HUES48 (cell line): ENCODE measurements at regions not wholly inside any gene's neighbourhood (a gene's known extent, or its start where the extent isn't known, plus 50 kb on each side); places are given as distances from the start of the nearest gene placed in this dataset.

Source experiments
- H3K27ac ChIP-seq: one replicate; pipeline ENCODE4 v1.7.0; 2013; ENCODE audit warnings: low read depth, low read length, inconsistent platforms
- H3K27me3 ChIP-seq: 2 replicates; pipeline ENCODE4 v1.6.1; 2013; ENCODE audit warnings: mild to moderate bottlenecking, low read length; ENCODE audit not compliant: control insufficient read depth, insufficient read depth
- H3K36me3 ChIP-seq: 2 replicates; pipeline ENCODE4 v1.6.1; 2013; ENCODE audit warnings: low read length; ENCODE audit not compliant: control insufficient read depth, insufficient read depth
- H3K4me1 ChIP-seq: 2 replicates; pipeline ENCODE4 v1.6.1; 2013; ENCODE audit warnings: mild to moderate bottlenecking, low read length; ENCODE audit not compliant: control insufficient read depth, insufficient read depth
- H3K4me3 ChIP-seq: 2 replicates; pipeline ENCODE4 v1.5.1; 2013; ENCODE audit warnings: mild to moderate bottlenecking, low read depth, low read length
- H3K9ac ChIP-seq: 2 replicates; pipeline ENCODE4 v1.6.1; 2013; ENCODE audit warnings: mild to moderate bottlenecking, low read depth, low read length, moderate library complexity
- H3K9me3 ChIP-seq: 2 replicates; pipeline ENCODE4 v1.6.1; 2013; ENCODE audit warnings: low read length; ENCODE audit not compliant: control insufficient read depth, insufficient read depth

- peaks cover 60% of the 10 kb centered on the region for H3K4me1 ChIP-seq
- peak overlapping the region; percentile 64 for H3K9ac ChIP-seq
- H3K9me3 ChIP-seq = no peaks in the 10 kb centered on the region
- no peaks in the 10 kb centered on the region for H3K27me3 ChIP-seq
- H3K27ac ChIP-seq = peak overlapping the region; percentile 99
- H3K36me3 ChIP-seq = no peaks in the 10 kb centered on the region
- H3K4me3 ChIP-seq = peak overlapping the region; percentile 31
Measured at GRCh38 chr6:14784596-14785492, 461.0 kb upstream of the JARID2 start.

- H3K9ac ChIP-seq = 0 out of 2 replicates have a peak overlapping the region, but pooled peaks have one; percentile 2
- no peaks in the 10 kb centered on the region for H3K36me3 ChIP-seq
- H3K27me3 ChIP-seq = no peaks in the 10 kb centered on the region
- no peaks in the 10 kb centered on the region for H3K9me3 ChIP-seq
- peak overlapping the region; percentile 99 for H3K27ac ChIP-seq
- peaks cover 60% of the 10 kb centered on the region for H3K4me1 ChIP-seq
- peak overlapping the region; percentile 27; the same call in 1 of the 2 replicates for H3K4me3 ChIP-seq
Measured at GRCh38 chr6:14785493-14785790, 460.4 kb upstream of the JARID2 start.

GRCh38 chr6:14786008-14786407 is 459.9 kb upstream of the JARID2 start:
- Histone ChIP-seq H3K27ac (peak overlapping the region; percentile 99), H3K4me3 (no peak overlapping the region), H3K9ac (no peak overlapping the region)

GRCh38 chr6:14786455-14786854 is 459.4 kb upstream of the JARID2 start:
- Histone ChIP-seq H3K36me3 (no peaks in the 10 kb centered on the region), H3K9me3 (no peaks in the 10 kb centered on the region), H3K9ac (no peak overlapping the region), H3K27me3 (no peaks in the 10 kb centered on the region), H3K27ac (peak overlapping the region; percentile 99), H3K4me1 (peaks cover 60% of the 10 kb centered on the region), H3K4me3 (no peak overlapping the region)

More at GRCh38 chr6:14786008-14786407, 459.9 kb upstream of the JARID2 start:
- Histone ChIP-seq H3K4me1 (peaks cover 60% of the 10 kb centered on the region), H3K9me3 (no peaks in the 10 kb centered on the region), H3K27me3 (no peaks in the 10 kb centered on the region), H3K36me3 (no peaks in the 10 kb centered on the region)

GRCh38 chr6:14787250-14787649 is 458.6 kb upstream of the JARID2 start:
- peaks cover 60% of the 10 kb centered on the region for H3K4me1 ChIP-seq
- H3K27me3 ChIP-seq = no peaks in the 10 kb centered on the region

GRCh38 chr6:14787677-14788076 is 458.2 kb upstream of the JARID2 start:
- no peak overlapping the region for H3K9ac ChIP-seq
- H3K27ac ChIP-seq = no peak overlapping the region
- H3K9me3 ChIP-seq = no peaks in the 10 kb centered on the region
- H3K4me3 ChIP-seq = no peak overlapping the region
- H3K36me3 ChIP-seq = no peaks in the 10 kb centered on the region
- peaks cover 64% of the 10 kb centered on the region for H3K4me1 ChIP-seq
- no peaks in the 10 kb centered on the region for H3K27me3 ChIP-seq

More at GRCh38 chr6:14787250-14787649, 458.6 kb upstream of the JARID2 start:
- H3K4me3 ChIP-seq = no peak overlapping the region
- H3K27ac ChIP-seq = no peak overlapping the region
- no peak overlapping the region for H3K9ac ChIP-seq
- H3K36me3 ChIP-seq = no peaks in the 10 kb centered on the region
- H3K9me3 ChIP-seq = no peaks in the 10 kb centered on the region

GRCh38 chr6:14789996-14790395 is 455.9 kb upstream of the JARID2 start:
- Histone ChIP-seq H3K4me1 (peaks cover 53% of the 10 kb centered on the region), H3K36me3 (no peaks in the 10 kb centered on the region), H3K27me3 (no peaks in the 10 kb centered on the region), H3K4me3 (no peak overlapping the region), H3K9ac (no peak overlapping the region), H3K27ac (no peak overlapping the region), H3K9me3 (no peaks in the 10 kb centered on the region)

- H3K27me3 ChIP-seq = no peaks in the 10 kb centered on the region
- H3K9me3 ChIP-seq = no peaks in the 10 kb centered on the region
- H3K4me1 ChIP-seq = peaks cover 44% of the 10 kb centered on the region
- no peak overlapping the region for H3K9ac ChIP-seq
- no peak overlapping the region for H3K4me3 ChIP-seq
- H3K36me3 ChIP-seq = no peaks in the 10 kb centered on the region
- H3K27ac ChIP-seq = no peak overlapping the region
Measured at GRCh38 chr6:14790976-14791375, 454.9 kb upstream of the JARID2 start.

GRCh38 chr6:14791526-14791925 is 454.3 kb upstream of the JARID2 start:
- Histone ChIP-seq H3K36me3 (no peaks in the 10 kb centered on the region), H3K9ac (no peak overlapping the region), H3K27me3 (no peaks in the 10 kb centered on the region), H3K4me3 (no peak overlapping the region), H3K9me3 (no peaks in the 10 kb centered on the region), H3K27ac (no peak overlapping the region), H3K4me1 (peaks cover 39% of the 10 kb centered on the region)

GRCh38 chr6:14792118-14792955 is 453.5 kb upstream of the JARID2 start:
- Histone ChIP-seq H3K4me1 (peaks cover 32% of the 10 kb centered on the region), H3K4me3 (no peak overlapping the region), H3K36me3 (no peaks in the 10 kb centered on the region), H3K9me3 (no peaks in the 10 kb centered on the region), H3K9ac (no peak overlapping the region), H3K27me3 (no peaks in the 10 kb centered on the region), H3K27ac (no peak overlapping the region)

- Histone ChIP-seq H3K27ac (no peak overlapping the region), H3K9me3 (no peaks in the 10 kb centered on the region), H3K4me3 (no peak overlapping the region), H3K27me3 (no peaks in the 10 kb centered on the region), H3K36me3 (no peaks in the 10 kb centered on the region), H3K9ac (no peak overlapping the region), H3K4me1 (peaks cover 34% of the 10 kb centered on the region)
Measured at GRCh38 chr6:14795451-14795850, 450.4 kb upstream of the JARID2 start.
